Chondrocyte (in vitro differentiated cells): ENCODE measurements at regions not wholly inside any gene's neighbourhood (a gene's known extent, or its start where the extent isn't known, plus 50 kb on each side); places are given as distances from the start of the nearest gene placed in this dataset.

Experiments
- DNase-seq: peaks from one replicate; pipeline ENCODE4 v3.0.0; 2021; ENCODE audit warnings: mixed read lengths, low spot score
- H3K27ac Mint-ChIP-seq: one replicate; pipeline ENCODE4 v1.8.0; 2021; ENCODE audit warnings: mild to moderate bottlenecking, moderate library complexity, mixed read lengths; ENCODE audit not compliant: unreplicated experiment
- H3K27me3 Mint-ChIP-seq: 2 replicates; pipeline ENCODE4 v1.8.0; 2021; ENCODE audit warnings: low read depth, mixed read lengths
- H3K36me3 Mint-ChIP-seq: 2 replicates; pipeline ENCODE4 v1.8.0; 2021; ENCODE audit warnings: low read depth, mixed read lengths
- H3K4me1 Mint-ChIP-seq: 2 replicates; pipeline ENCODE4 v1.8.0; 2021; ENCODE audit warnings: low read depth, mild to moderate bottlenecking, mixed read lengths
- H3K4me3 Mint-ChIP-seq: one replicate; pipeline ENCODE4 v1.8.0; 2021; ENCODE audit warnings: mild to moderate bottlenecking, moderate library complexity, mixed read lengths; ENCODE audit not compliant: unreplicated experiment
- H3K9me3 Mint-ChIP-seq: 2 replicates; pipeline ENCODE4 v1.8.0; 2021; ENCODE audit warnings: low read depth, mixed read lengths
- CTCF ChIP-seq: fragments of 200-600 bp; sonication (generic); IDR thresholded peaks from 2 replicates; pipeline ENCODE4 v1.5.0; 2021; ENCODE audit warnings: antibody characterized with exemption, mild to moderate bottlenecking, moderate library complexity

GRCh38 chr5:99605904-99606303, 677.1 kb upstream of the CHD1 start:
- H3K4me3 Mint-ChIP-seq, result no peak overlapping the region
- H3K27ac Mint-ChIP-seq, result no peak overlapping the region
- H3K27me3 Mint-ChIP-seq, result peaks cover 10% of the 10 kb centered on the region
- no peaks in the 10 kb centered on the region for H3K4me1 Mint-ChIP-seq
- H3K9me3 Mint-ChIP-seq, result no peaks in the 10 kb centered on the region
- no peak for DNase-seq
- no peak for TF ChIP-seq CTCF
- no peaks in the 10 kb centered on the region for H3K36me3 Mint-ChIP-seq

GRCh38 chr5:99600952-99601351, 672.1 kb upstream of the CHD1 start:
- no peak overlapping the region for H3K4me3 Mint-ChIP-seq

GRCh38 chr5:99590806-99591205, 662.0 kb upstream of the CHD1 start:
- Mint-ChIP-seq H3K9me3 (no peaks in the 10 kb centered on the region), H3K4me3 (no peak overlapping the region), H3K4me1 (no peaks in the 10 kb centered on the region)

More at GRCh38 chr5:99600952-99601351, 672.1 kb upstream of the CHD1 start:
- Mint-ChIP-seq H3K27ac (no peak overlapping the region), H3K9me3 (peaks cover 2% of the 10 kb centered on the region), H3K27me3 (no peaks in the 10 kb centered on the region), H3K4me1 (no peaks in the 10 kb centered on the region), H3K36me3 (no peaks in the 10 kb centered on the region)
- no peak for DNase-seq
- no peak for TF ChIP-seq CTCF

GRCh38 chr5:99589424-99589823, 660.6 kb upstream of the CHD1 start:
- no peak for DNase-seq
- Mint-ChIP-seq H3K9me3 (no peaks in the 10 kb centered on the region), H3K4me1 (no peaks in the 10 kb centered on the region), H3K36me3 (no peaks in the 10 kb centered on the region), H3K4me3 (no peak overlapping the region), H3K27ac (no peak overlapping the region), H3K27me3 (peaks cover 14% of the 10 kb centered on the region)
- no peak for TF ChIP-seq CTCF

More at GRCh38 chr5:99590806-99591205, 662.0 kb upstream of the CHD1 start:
- Mint-ChIP-seq H3K27me3 (peaks cover 20% of the 10 kb centered on the region), H3K27ac (no peak overlapping the region), H3K36me3 (no peaks in the 10 kb centered on the region)
- DNase-seq, result no peak
- no peak for TF ChIP-seq CTCF

- H3K4me3 Mint-ChIP-seq, result no peak overlapping the region
- H3K27me3 Mint-ChIP-seq, result peaks cover 10% of the 10 kb centered on the region
- TF ChIP-seq CTCF, result no peak
- H3K27ac Mint-ChIP-seq, result no peak overlapping the region
- no peaks in the 10 kb centered on the region for H3K4me1 Mint-ChIP-seq
- H3K9me3 Mint-ChIP-seq, result no peaks in the 10 kb centered on the region
- no peak for DNase-seq
- no peaks in the 10 kb centered on the region for H3K36me3 Mint-ChIP-seq
Observed at GRCh38 chr5:99587983-99588382, 659.2 kb upstream of the CHD1 start.
